GM19463 (cell line): ENCODE measurements at regions not wholly inside any gene's neighbourhood (a gene's known extent, or its start where the extent isn't known, plus 50 kb on each side); places are given as distances from the start of the nearest gene placed in this dataset.

ENCODE experiments used
- ATAC-seq: cut with Tn5 transposase; IDR thresholded peaks from one replicate; pipeline ENCODE4 v1.9.1; 2021; ENCODE audit warnings: mild to moderate bottlenecking, moderate library complexity; ENCODE audit not compliant: unreplicated experiment

DNA sequence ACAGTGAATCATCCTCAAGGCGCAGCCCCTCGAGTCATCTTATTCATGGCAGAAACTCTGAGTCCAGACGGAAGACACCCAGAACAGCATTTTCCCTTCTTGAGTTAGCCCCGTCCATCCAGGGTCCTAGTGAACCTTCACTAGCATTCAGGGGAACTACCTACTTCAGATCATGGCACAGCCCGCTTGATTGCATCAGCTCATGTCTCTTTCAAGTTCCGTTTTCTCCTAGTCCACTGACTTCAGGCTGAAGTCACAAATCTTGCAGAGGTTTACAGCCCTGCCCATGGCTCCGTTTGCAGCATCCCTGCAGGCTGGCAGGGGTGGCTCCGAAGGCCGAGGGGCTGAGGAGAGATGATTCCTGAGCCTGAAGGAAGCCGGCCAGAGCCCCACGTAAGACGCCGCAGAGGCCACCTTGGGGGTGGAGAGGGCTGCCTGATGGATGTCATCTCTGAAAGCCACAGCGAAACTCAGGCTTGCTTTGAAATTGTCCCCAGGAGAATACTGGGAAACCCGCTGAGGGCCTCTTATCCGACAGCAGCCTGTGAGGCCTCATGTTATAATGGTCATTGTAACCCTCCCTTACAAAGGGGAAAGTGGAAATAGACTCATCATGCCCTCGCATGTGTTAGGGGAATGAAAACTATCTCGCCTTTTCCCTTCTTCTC, 310.2 kb upstream of the AJAP1 start:
- no peak for ATAC-seq

- no peak for ATAC-seq
These were observed 309.3 kb upstream of the AJAP1 start for GRCh38 chr1:4345094-4345493.

GRCh38 chr1:4346131-4346530, 308.3 kb upstream of the AJAP1 start:
- no peak for ATAC-seq

GRCh38 chr1:4351453-4351852, 303.0 kb upstream of the AJAP1 start:
- no peak for ATAC-seq

DNA sequence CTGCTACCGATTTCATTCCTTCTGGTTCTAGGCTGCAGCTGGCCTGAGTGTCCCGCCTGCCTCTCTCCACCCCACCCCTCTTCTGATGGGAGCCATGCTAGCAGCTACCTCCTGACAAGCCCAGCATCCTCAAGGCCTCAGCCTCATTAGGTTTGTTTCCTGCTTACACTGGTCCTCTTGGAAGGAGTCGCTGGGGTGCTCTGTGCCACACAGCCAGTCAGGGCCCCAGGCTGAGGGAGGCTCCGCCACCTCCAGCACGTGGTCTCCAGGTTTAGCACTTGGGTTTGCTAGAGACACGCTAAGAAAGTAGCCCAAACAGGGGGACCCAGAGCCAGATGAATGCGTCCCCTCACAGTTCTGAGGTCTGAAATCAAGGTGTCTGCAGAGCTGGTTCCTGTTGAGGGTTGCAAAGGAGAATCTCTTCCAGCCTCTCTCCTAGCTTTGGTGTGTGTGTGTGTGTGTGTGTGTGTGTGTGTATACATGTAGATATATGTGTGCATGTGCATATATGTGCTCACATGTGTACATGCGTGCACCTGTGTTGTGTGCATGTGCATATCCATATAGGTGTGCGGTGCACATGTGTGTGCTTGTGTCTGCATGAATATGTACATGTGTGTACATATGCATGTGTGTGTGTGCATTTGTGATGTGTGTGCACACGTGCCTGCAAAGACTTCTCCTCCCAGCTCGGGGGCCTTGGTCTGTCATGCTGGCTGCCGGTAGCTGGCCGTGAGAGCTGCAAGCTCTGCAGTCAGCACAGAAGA, 301.1 kb upstream of the AJAP1 start:
- no peak for ATAC-seq

- no peak for ATAC-seq
These were observed 298.6 kb upstream of the AJAP1 start for GRCh38 chr1:4355839-4356238.

DNA sequence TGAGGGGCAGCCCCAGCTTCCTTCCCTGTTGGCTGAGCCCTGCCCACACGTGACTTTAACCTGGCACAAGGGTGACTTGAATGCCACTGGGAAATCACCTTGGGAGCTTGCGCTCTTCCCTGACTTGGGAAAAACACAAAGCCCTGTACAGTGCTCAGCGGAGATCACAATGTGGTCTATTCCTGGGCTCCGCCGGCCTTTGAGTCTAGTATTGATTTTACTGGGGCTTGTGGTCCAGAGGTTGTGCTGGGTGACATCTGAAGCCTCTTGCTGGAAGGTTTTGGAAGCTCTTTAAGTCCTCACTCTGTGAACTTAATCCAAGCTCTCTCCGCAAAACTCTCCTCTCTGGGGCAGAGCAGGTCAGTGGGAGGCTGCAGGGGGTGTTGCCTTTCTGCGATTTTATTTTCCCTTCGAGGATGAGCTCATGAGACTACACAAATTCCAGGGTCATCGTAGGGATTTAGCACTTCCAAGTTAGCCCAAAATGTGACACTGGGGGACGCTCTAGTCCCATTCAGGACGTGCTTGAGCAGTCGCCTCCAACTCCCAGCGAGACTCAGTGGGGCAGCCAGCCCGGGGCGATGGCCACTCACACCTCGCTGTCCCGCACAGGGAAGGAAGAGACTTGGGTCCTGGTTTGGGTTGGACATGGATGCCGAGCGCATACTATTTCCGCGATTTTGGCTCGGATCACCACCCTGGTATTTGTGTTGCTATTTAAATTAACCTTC, 291.9 kb upstream of the AJAP1 start:
- ATAC-seq = no peak

GRCh38 chr1:4366091-4366490, 288.3 kb upstream of the AJAP1 start:
- ATAC-seq = no peak

DNA sequence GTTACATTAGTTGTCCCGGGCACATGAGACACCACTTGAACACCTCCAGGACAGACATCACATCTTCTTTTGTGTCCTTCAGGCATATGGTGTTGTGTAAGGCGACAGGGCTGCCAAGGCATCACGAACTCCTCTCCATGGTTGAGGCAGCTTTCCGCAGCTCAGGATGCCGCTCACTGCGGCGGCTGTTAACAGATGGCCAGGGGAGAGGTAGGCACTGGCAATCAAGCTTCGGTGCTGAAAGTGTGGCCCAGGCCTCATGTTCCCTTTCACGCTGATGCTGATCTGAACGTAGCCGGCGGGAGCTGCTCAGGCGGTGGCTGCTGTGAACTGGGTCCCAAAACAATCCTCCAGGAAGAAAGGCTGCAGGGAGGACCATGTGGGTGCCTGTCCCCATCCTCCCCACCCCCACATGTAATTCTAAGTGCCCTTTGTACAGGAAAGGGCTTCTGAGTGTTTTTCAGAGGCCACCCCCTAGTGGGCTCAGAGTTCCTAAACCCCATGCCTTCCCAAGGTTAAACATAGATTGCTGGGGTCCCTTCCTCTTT, 287.1 kb upstream of the AJAP1 start:
- ATAC-seq = no peak

DNA sequence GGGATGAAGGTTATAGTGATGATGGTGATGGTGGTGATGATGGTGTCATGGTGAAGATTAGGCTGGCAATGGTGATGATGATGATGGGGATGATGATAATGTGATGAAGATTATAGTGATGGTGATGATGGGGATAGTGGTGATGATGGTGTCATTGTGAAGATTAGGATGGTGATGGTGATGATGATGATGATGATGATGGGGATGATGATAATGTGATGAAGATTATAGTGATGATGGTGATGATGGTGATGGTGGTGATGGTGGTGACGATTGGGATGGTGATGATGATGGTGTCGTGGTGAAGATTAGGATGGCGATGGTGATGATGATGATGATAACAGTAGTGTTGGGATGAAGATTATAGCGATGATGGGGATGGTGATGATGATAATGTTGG, 285.1 kb upstream of the AJAP1 start:
- no peak for ATAC-seq

GRCh38 chr1:4371849-4372248, 282.6 kb upstream of the AJAP1 start:
- ATAC-seq = no peak

GRCh38 chr1:4375812-4376211, 278.6 kb upstream of the AJAP1 start:
- ATAC-seq = no peak

DNA sequence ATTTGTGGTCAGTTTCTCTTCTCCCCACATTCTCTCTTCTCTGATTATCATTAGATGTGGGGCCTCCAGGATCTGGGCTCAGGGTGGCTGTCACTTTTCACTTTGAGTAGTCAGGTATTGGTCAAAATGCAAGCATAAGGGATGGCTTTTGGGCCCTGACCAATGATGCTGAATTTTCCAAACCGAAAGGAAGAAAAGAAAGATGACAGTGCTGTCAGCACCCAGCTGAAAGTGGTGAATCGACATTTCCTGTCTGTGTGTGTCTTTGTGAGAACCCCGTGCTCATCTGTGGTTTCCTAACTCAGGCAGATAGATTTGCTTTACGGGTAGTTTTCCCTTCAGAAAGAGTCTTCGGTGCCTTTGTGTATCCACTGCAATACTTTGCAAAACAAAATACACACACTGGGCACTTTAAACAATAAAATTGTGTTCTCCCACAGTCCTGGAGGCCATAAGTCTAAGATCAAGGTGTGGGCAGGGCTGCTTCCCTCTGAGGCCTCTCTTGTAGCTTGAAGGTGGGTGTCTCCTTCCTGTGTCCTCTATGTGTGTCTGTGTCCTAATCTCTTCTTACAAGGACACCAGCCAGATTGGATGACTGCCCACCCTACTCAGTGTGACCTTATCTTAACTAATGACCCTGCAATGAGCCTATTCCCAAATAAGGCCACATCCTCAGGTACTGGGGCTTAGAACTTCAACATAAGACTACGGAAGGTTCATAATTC, 274.8 kb upstream of the AJAP1 start:
- ATAC-seq = no peak

GRCh38 chr1:4380564-4381168, 273.7 kb upstream of the AJAP1 start:
- no peak for ATAC-seq

DNA sequence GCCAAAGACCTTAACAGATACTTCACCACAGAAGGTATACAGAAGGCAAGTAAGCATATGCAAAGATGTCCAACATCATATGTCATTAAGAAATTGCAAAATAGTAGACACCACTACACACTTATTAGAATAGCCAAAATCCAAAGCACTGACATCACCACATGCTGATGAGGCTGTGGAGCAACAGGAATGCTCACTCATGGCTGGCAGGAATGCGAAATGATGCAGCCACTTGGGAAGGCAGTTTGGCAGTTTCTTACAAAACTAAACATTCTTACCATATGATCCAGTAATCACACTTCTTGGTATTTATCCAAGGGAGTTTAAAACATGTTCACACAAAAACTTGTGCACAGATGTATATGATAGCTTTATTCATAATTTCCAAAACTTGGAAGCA, 261.2 kb upstream of the AJAP1 start:
- no peak for ATAC-seq

- no peak for ATAC-seq
These were observed 260.0 kb upstream of the AJAP1 start for GRCh38 chr1:4394366-4394765.

- no peak for ATAC-seq
These were observed 259.3 kb upstream of the AJAP1 start for GRCh38 chr1:4395158-4395557.

GRCh38 chr1:4395676-4396075, 258.7 kb upstream of the AJAP1 start:
- ATAC-seq = no peak

DNA sequence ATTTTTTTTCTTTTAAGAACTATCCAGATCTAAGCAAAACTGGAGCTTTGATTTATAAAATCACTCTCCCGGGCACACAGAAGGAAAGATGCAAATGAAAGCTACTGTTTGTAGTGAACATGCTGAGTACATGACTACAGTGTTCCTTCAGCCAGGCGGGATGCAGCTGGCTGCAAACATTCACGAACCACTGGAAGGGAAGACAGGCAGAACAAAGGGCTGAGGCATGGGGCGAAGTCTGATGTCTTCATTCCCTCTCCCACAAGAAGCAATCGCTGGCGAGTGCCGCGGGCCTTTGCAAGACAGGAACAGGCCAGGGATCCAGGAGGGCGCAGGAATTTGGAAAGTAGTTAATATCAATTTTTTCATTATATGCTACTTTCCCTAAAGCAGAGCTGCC, 257.9 kb upstream of the AJAP1 start:
- no peak for ATAC-seq

DNA sequence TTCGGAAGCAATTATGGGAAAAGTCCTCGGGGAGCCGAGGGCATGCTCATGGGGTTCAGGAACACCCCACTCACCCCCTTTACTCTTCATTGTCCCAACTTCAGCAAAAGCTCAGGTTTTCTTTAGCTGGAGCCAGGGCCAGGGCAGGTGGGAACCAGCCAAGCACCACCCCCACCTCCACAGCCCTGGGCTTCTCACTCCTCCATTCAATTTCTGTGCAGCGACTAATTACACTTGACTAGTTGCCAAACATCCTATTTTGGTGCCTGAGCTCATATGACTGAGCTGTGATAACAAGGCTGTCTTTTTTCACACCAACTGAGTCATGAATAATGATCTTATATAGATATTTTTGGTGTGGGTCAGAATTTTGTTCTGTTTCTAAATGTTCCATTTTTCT, 257.2 kb upstream of the AJAP1 start:
- no peak for ATAC-seq

DNA sequence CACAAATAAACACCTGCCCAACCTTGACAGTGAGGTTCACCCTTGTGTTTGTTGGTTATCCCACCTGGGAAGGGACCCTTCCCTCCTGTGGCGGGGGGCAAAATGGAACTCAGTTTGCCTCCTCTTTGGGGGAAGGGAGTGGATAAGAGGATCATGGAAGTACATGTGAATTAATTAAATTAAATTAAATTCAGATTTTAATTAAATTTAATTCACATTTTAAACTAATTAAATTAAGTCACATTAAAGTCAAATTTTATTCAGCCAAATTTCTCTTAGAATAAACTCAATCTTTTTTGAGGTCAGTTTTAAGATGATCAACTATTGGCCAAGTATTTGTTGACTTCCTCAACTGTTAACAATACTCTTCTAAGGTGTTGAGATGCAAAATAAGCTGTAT, 252.4 kb upstream of the AJAP1 start:
- no peak for ATAC-seq
